Retina (tissue), 1 donor: ENCODE measurements at regions not wholly inside any gene's neighbourhood (a gene's known extent, or its start where the extent isn't known, plus 50 kb on each side); places are given as distances from the start of the nearest gene placed in this dataset.
"Not testable (repeated sequence)": the region's sequence is repeated elsewhere in the genome, so short reads cannot be mapped to it uniquely, and the experiment has no call there.

Source experiments
- DNase-seq: peaks from one replicate; pipeline ENCODE4 v3.0.0-alpha.2; 2016

GRCh38 chr9:110126986-110127864, 80.7 kb downstream of the C9orf152 start:
- no peak for DNase-seq

GRCh38 chr9:110128664-110129329, 79.2 kb downstream of the C9orf152 start:
- DNase-seq: no peak

- no peak for DNase-seq
Measured at GRCh38 chr9:110129425-110129824, 78.5 kb downstream of the C9orf152 start.

- DNase-seq: no peak
Measured at GRCh38 chr9:110130211-110130610, 77.7 kb downstream of the C9orf152 start.

- DNase-seq: no peak
Measured at GRCh38 chr9:110130791-110131416, 77.1 kb downstream of the C9orf152 start.

- no peak for DNase-seq
Measured at GRCh38 chr9:110131499-110131898, 76.5 kb downstream of the C9orf152 start.

- DNase-seq: not testable (repeated sequence)
Measured at GRCh38 chr9:110132531-110132930, 75.4 kb downstream of the C9orf152 start.

GRCh38 chr9:110133059-110133458, 74.9 kb downstream of the C9orf152 start:
- DNase-seq: no peak

GRCh38 chr9:110133608-110134210, 74.2 kb downstream of the C9orf152 start:
- no peak for DNase-seq

GRCh38 chr9:110135846-110136245, 72.1 kb downstream of the C9orf152 start:
- no peak for DNase-seq

- DNase-seq: no peak
Measured at GRCh38 chr9:110136802-110137201, 71.2 kb downstream of the C9orf152 start.

- no peak for DNase-seq
Measured at GRCh38 chr9:110140276-110140675, 67.7 kb downstream of the C9orf152 start.

- no peak for DNase-seq
Measured at GRCh38 chr9:110141227-110141793, 66.6 kb downstream of the C9orf152 start.

- DNase-seq: no peak
Measured at GRCh38 chr9:110142253-110142652, 65.7 kb downstream of the C9orf152 start.

GRCh38 chr9:110142868-110143481, 65.0 kb downstream of the C9orf152 start:
- no peak for DNase-seq

GRCh38 chr9:110143485-110143884, 64.5 kb downstream of the C9orf152 start:
- no peak for DNase-seq

GRCh38 chr9:110143950-110144545, 63.9 kb downstream of the C9orf152 start:
- DNase-seq: no peak

- DNase-seq: no peak
Measured at GRCh38 chr9:110146373-110146772, 61.6 kb downstream of the C9orf152 start.

GRCh38 chr9:110148384-110148783, 59.6 kb downstream of the C9orf152 start:
- DNase-seq: no peak

GRCh38 chr9:110148891-110149290, 59.1 kb downstream of the C9orf152 start:
- no peak for DNase-seq
